Neural progenitor cell (in vitro differentiated cells): ENCODE measurements at regions not wholly inside any gene's neighbourhood (a gene's known extent, or its start where the extent isn't known, plus 50 kb on each side); places are given as distances from the start of the nearest gene placed in this dataset.

ENCODE experiments used
- DNase-seq: peaks from one replicate; pipeline ENCODE4 v3.0.0-alpha.2; 2016; ENCODE audit warnings: low spot score
- H2AFZ ChIP-seq: fragments of 200-600 bp; sonication (generic); replicated peaks from 2 replicates; pipeline ENCODE4 v1.6.1; 2016; ENCODE audit warnings: antibody characterized with exemption
- H3F3A ChIP-seq: fragments of 200-600 bp; sonication (generic); 2 replicates; pipeline ENCODE4 v1.6.1; 2016; ENCODE audit warnings: antibody characterized with exemption, low read depth
- H3K27ac ChIP-seq: fragments of 200-600 bp; sonication (generic); 2 replicates; pipeline ENCODE4 v1.5.1; 2016; ENCODE audit warnings: mild to moderate bottlenecking
- H3K27me3 ChIP-seq: fragments of 200-600 bp; sonication (generic); 2 replicates; pipeline ENCODE4 v1.6.1; 2016; ENCODE audit warnings: mild to moderate bottlenecking, moderate library complexity
- H3K36me3 ChIP-seq: fragments of 200-600 bp; sonication (generic); 2 replicates; pipeline ENCODE4 v1.5.1; 2016
- H3K4me1 ChIP-seq: fragments of 200-600 bp; sonication (generic); 2 replicates; pipeline ENCODE4 v1.6.1; 2016; ENCODE audit warnings: mixed run types
- H3K4me2 ChIP-seq: fragments of 200-600 bp; sonication (generic); 2 replicates; pipeline ENCODE4 v1.6.1; 2016
- H3K4me3 ChIP-seq: fragments of 200-600 bp; sonication (generic); 2 replicates; pipeline ENCODE4 v1.5.1; 2016
- H3K79me2 ChIP-seq: fragments of 200-600 bp; sonication (generic); 2 replicates; pipeline ENCODE4 v1.6.1; 2016; ENCODE audit warnings: low read depth
- H3K9ac ChIP-seq: fragments of 200-600 bp; sonication (generic); 2 replicates; pipeline ENCODE4 v1.6.1; 2016
- H3K9me3 ChIP-seq: fragments of 200-600 bp; sonication (generic); 2 replicates; pipeline ENCODE4 v1.5.1; 2016; ENCODE audit warnings: low read depth
- H4K20me1 ChIP-seq: fragments of 200-600 bp; sonication (generic); 2 replicates; pipeline ENCODE4 v1.6.1; 2016; ENCODE audit warnings: low read depth
- H3K27ac Mint-ChIP-seq: 3 replicates; pipeline ENCODE4 v1.8.0; 2021; ENCODE audit warnings: mixed read lengths
- H3K27me3 Mint-ChIP-seq: 2 replicates; pipeline ENCODE4 v1.8.0; 2022; ENCODE audit warnings: low read depth, mild to moderate bottlenecking, inconsistent platforms, moderate library complexity, mixed read lengths; ENCODE audit not compliant: insufficient read depth
- H3K36me3 Mint-ChIP-seq: 3 replicates; pipeline ENCODE4 v1.8.0; 2021; ENCODE audit warnings: mixed read lengths
- H3K4me1 Mint-ChIP-seq: 3 replicates; pipeline ENCODE4 v1.8.0; 2021; ENCODE audit warnings: mixed read lengths
- H3K4me3 Mint-ChIP-seq: 3 replicates; pipeline ENCODE4 v1.8.0; 2021; ENCODE audit warnings: mild to moderate bottlenecking, moderate library complexity, mixed read lengths
- H3K9me3 Mint-ChIP-seq: 3 replicates; pipeline ENCODE4 v1.8.0; 2020; ENCODE audit warnings: mixed read lengths
- EZH2 ChIP-seq: fragments of 200-600 bp; sonication (generic); IDR thresholded peaks from 2 replicates; pipeline ENCODE4 v1.6.1; 2017; ENCODE audit warnings: antibody characterized with exemption, mild to moderate bottlenecking, moderate library complexity
- EZH2phosphoT487 ChIP-seq: fragments of 200-600 bp; sonication (generic); IDR thresholded peaks from 2 replicates; pipeline ENCODE4 v1.6.1; 2017; ENCODE audit warnings: antibody characterized with exemption
- TF ChIP-seq, protein P1 (sequence below): fragments of 200-600 bp; sonication (generic); IDR thresholded peaks from 2 replicates; pipeline ENCODE4 v1.5.1; 2017; ENCODE audit warnings: antibody characterized with exemption, mild to moderate bottlenecking

DNA sequence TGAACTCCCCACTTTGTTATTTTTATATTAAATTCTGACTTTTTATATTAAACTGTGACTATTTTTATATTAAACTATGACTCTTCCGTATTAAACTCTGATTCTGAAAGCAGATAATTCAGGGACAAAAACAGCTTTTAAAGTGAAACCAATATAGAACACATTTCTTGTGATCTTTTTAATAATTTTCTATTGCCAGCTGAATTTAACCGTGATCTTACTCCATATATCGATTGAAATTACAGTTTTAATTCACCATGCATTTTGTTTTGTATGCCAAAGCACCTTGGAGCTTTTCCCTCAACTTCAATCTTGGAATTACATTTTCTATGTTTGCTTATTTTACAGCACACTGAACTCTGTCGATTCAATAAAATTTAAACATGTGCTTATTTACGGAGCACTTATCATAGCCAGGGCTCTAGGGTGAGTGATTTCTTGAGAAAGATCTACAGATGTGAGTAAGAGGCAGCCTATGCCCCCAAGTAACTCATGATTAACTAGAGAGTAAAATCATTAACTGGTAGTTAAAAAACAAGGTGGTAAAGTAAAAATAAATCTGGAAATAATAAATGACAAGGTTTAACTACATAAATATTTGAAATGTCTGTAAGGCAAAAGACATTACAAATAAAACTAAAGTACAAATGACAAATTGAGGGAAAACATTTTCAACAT, 72.9 kb upstream of the ALDH1B1 start:
- Histone ChIP-seq H3K79me2 (no peaks in the 10 kb centered on the region), H3K9ac (no peak overlapping the region), H3K27me3 (no peaks in the 10 kb centered on the region), H3K9me3 (peaks cover 5% of the 10 kb centered on the region), H3K4me1 (no peaks in the 10 kb centered on the region), H3K4me3 (no peak overlapping the region), H4K20me1 (no peaks in the 10 kb centered on the region), H3F3A (no peaks in the 10 kb centered on the region), H3K27ac (no peak overlapping the region), H3K4me2 (no peak overlapping the region), H3K36me3 (no peaks in the 10 kb centered on the region), H2AFZ (no peak overlapping the region)
- peaks cover 11% of the 10 kb centered on the region for H3K27me3 Mint-ChIP-seq
- no peak overlapping the region for H3K27ac Mint-ChIP-seq
- no peaks in the 10 kb centered on the region for H3K36me3 Mint-ChIP-seq
- H3K4me1 Mint-ChIP-seq: peaks cover 8% of the 10 kb centered on the region
- no peak overlapping the region for H3K4me3 Mint-ChIP-seq
- TF ChIP-seq EZH2phosphoT487 (no peak), EZH2 (no peak)
- TF ChIP-seq, protein P1, sequence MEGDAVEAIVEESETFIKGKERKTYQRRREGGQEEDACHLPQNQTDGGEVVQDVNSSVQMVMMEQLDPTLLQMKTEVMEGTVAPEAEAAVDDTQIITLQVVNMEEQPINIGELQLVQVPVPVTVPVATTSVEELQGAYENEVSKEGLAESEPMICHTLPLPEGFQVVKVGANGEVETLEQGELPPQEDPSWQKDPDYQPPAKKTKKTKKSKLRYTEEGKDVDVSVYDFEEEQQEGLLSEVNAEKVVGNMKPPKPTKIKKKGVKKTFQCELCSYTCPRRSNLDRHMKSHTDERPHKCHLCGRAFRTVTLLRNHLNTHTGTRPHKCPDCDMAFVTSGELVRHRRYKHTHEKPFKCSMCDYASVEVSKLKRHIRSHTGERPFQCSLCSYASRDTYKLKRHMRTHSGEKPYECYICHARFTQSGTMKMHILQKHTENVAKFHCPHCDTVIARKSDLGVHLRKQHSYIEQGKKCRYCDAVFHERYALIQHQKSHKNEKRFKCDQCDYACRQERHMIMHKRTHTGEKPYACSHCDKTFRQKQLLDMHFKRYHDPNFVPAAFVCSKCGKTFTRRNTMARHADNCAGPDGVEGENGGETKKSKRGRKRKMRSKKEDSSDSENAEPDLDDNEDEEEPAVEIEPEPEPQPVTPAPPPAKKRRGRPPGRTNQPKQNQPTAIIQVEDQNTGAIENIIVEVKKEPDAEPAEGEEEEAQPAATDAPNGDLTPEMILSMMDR: no peak
- DNase-seq: no peak
- H3K9me3 Mint-ChIP-seq: peaks cover 4% of the 10 kb centered on the region

DNA sequence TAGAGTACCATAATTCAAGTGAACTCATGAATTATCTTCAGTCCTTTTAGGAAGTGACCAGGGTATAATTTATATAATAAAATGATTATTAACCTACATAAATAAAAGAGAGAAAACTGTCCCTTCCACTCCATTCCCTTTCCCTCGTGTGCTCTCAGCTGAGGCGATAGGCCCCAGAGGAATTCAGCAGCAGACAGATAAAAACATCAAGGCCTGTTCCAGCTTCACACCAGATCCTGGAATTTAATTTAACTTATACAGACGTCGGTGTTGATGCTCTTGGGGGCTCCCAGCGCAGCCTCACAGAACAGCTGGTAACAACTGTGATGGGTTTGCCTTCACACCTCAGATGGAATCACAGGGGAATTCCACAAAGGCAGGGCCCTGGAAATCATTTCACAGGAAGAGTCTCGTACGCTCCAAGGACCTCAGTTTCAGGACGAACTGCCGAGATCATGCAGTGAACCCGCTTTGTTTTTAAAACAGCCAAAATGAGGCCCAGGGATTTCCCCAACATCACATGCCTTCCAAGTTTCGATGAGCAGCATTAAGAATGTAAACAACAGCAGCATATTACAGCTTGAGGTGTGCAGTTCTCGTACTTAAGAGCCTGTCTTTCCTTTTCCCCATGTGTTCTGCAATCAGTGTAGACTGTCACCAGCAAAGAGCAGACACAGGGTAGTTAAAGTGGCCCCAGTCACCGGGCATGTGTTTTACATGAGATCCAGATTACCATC, 73.6 kb upstream of the ALDH1B1 start:
- Mint-ChIP-seq H3K27ac (peak overlapping the region; percentile 35), H3K4me3 (no peak overlapping the region), H3K27me3 (peaks cover 15% of the 10 kb centered on the region), H3K36me3 (no peaks in the 10 kb centered on the region), H3K4me1 (peaks cover 8% of the 10 kb centered on the region), H3K9me3 (peaks cover 4% of the 10 kb centered on the region)
- H3K4me1 ChIP-seq: no peaks in the 10 kb centered on the region
- no peaks in the 10 kb centered on the region for H3K79me2 ChIP-seq
- no peak for DNase-seq
- H3K27me3 ChIP-seq: no peaks in the 10 kb centered on the region
- peak overlapping the region; percentile 82 for H2AFZ ChIP-seq
- no peaks in the 10 kb centered on the region for H3F3A ChIP-seq
- no peaks in the 10 kb centered on the region for H4K20me1 ChIP-seq
- H3K9me3 ChIP-seq: peaks cover 5% of the 10 kb centered on the region
- H3K4me2 ChIP-seq: no peak overlapping the region
- TF ChIP-seq EZH2 (no peak), EZH2phosphoT487 (no peak)
- TF ChIP-seq, protein P1: no peak
- H3K4me3 ChIP-seq: no peak overlapping the region
- no peak overlapping the region for H3K27ac ChIP-seq
- no peak overlapping the region for H3K9ac ChIP-seq
- H3K36me3 ChIP-seq: no peaks in the 10 kb centered on the region

DNA sequence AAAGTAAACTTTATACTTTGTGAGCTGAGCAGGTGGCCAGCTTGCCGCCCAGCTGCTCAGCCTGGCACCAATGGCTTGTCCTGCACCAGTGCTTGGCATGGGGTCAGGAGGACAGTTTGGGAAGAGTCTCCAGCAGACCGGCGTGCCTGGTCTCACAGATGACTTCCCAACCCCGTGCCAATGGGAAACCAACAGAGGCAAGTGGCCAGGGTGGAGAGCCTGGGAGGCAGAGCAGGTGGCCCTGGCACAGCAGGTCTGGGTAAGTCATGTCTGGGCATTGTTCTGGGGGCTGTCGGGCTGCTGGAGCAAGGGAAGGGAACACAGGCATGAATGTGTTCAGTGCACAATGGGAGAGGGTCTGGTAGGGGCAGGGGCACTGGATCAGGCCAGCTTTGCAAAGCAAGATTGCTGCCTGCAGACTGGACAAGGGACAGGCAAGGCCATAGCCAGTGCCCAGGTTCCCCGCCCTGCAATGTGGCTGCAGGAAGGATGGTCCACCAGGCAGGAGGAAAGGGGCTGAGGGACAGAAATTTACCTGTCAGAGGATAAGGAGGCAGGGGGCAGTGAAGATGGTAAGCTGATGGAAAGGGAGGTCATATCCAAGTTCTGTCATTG, 76.2 kb upstream of the ALDH1B1 start:
- H3K9me3 Mint-ChIP-seq: no peaks in the 10 kb centered on the region
- H3K27me3 Mint-ChIP-seq: peaks cover 14% of the 10 kb centered on the region
- Histone ChIP-seq H4K20me1 (no peaks in the 10 kb centered on the region), H3K27me3 (no peaks in the 10 kb centered on the region), H3K4me2 (no peak overlapping the region), H3K4me3 (no peak overlapping the region), H3K79me2 (no peaks in the 10 kb centered on the region), H3K9me3 (no peaks in the 10 kb centered on the region), H3F3A (no peaks in the 10 kb centered on the region), H2AFZ (no peak overlapping the region), H3K4me1 (no peaks in the 10 kb centered on the region), H3K36me3 (no peaks in the 10 kb centered on the region), H3K27ac (no peak overlapping the region), H3K9ac (no peak overlapping the region)
- DNase-seq: no peak
- H3K4me3 Mint-ChIP-seq: no peak overlapping the region
- H3K4me1 Mint-ChIP-seq: peaks cover 22% of the 10 kb centered on the region
- no peaks in the 10 kb centered on the region for H3K36me3 Mint-ChIP-seq
- TF ChIP-seq, protein P1: no peak
- TF ChIP-seq EZH2phosphoT487 (no peak), EZH2 (no peak)
- peak overlapping the region; percentile 3 for H3K27ac Mint-ChIP-seq
